GM18868 (cell line): ENCODE measurements at regions not wholly inside any gene's neighbourhood (a gene's known extent, or its start where the extent isn't known, plus 50 kb on each side); places are given as distances from the start of the nearest gene placed in this dataset.

Experiments used
- ATAC-seq: cut with Tn5 transposase; IDR thresholded peaks from one replicate; pipeline ENCODE4 v1.9.1; 2021; ENCODE audit warnings: mild to moderate bottlenecking, moderate library complexity; ENCODE audit not compliant: unreplicated experiment

DNA sequence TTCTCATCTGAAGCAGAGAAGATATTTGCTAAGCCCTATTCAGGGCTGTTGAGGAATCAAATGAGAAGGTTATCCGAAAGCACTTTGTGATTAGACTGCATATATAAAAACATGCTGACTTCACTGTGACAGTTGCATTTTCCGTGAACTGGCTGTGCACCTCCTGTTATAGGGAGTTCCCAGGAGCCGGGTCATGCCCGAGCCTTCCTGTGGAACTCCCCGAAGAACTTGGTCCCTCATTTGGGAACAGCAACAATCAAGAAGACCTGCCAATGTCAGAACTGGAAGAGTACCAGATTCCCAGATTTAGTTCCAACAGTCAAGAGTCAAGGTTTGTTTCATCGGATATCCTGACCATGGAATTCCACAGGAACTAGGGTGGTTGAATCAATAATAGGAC, 130.4 kb upstream of the RAI14 start:
- no peak for ATAC-seq

DNA sequence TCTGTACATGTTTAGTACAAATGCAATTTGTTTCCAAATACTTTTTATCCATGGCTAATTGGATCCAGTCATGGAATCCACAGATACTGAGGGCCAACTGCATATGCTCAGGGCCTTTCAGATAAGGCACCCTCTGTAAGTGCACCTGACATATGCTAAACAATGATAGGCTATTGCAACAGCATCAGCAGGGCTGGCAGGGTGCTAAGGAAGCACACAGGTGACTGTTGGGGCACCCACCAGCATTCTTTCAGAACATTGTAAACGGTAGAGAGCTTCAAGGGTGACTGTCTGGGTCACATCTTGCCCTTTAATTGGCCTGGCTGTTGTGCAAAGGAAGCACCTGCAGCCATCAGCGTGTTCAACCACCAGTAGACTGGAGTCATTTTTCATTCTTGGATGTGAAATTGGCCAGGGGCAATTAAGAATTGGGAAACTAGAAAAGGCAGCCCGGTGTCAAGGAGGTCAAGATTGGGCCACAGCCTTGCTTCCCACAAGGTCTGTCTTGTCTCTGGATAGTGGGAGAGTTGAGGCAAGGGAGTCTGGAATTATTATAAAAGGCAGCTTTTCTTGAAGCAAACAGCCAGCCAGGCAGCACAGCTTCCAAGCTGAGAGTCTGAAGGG, 129.3 kb upstream of the RAI14 start:
- ATAC-seq = no peak

GRCh38 chr5:34529581-34530331, 126.4 kb upstream of the RAI14 start:
- ATAC-seq = no peak

GRCh38 chr5:34530637-34531036, 125.5 kb upstream of the RAI14 start:
- no peak for ATAC-seq

- ATAC-seq = no peak
These were observed 124.3 kb upstream of the RAI14 start for GRCh38 chr5:34531751-34532360.

DNA sequence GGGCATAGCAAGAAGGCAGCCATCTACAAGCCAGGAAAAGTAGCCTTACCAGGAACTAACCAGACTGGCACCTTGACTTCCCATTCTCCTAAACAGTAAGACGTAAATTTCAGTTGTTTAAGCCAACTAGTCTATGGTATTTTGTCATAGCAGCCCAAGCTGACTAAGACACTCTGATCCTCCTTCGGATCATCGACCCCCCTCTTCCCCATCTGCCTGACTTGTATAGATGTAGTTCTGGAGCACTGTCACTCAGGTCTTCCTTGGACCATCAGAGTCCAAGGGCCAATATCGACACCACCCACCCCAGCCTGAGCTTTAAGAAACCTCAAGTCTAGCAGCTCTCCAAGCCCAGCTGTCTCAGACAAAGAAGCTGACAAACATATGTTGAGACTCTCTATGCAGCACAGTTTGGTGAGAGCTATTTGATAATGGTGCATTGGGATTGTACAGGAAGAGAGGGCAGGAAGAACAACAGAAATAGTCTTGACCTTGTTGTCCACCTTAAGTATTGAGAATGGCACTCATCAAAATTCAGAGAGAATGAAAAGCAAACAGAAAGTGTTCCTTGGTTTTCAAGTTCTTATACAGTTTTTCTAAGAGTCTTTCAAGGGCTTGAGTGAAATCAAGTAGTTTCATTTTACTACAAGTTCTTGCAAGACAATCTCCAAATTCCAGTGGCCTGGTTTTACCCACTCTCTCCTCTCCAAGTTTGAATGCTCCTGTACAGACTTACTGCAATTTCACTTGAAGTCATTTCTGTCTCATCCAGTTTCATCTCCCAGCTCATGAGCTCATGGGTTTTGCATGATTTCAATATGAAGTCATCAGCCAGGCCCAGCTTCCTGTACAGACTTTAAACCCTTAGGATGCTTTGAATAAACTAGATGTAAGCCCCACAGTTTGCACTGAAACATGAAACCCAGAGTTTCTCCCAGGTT, 122.3 kb upstream of the RAI14 start:
- peak; percentile 82 for ATAC-seq

GRCh38 chr5:34534523-34535103, 121.5 kb upstream of the RAI14 start:
- no peak for ATAC-seq

GRCh38 chr5:34535433-34535832, 120.7 kb upstream of the RAI14 start:
- ATAC-seq = no peak

- no peak for ATAC-seq
These were observed 120.0 kb upstream of the RAI14 start for GRCh38 chr5:34535944-34536623.

DNA sequence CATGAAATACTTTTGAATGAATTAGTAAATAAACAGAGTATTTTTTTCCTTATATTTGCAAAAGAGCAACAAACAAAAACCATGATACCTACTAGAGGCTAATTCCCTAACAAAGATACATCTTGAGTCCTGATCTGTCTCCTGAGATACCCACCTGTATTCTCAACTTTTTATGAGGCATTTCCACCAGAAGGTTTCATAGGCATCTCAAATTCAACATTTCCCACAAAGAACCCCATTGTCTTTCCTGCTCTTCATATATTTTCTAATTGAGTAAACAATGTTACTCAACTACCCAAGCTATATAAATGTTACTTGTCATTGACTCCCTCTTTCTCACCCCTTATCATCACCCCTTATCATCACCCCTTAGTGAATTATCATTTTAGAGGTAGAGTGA, 119.4 kb upstream of the RAI14 start:
- ATAC-seq = no peak

DNA sequence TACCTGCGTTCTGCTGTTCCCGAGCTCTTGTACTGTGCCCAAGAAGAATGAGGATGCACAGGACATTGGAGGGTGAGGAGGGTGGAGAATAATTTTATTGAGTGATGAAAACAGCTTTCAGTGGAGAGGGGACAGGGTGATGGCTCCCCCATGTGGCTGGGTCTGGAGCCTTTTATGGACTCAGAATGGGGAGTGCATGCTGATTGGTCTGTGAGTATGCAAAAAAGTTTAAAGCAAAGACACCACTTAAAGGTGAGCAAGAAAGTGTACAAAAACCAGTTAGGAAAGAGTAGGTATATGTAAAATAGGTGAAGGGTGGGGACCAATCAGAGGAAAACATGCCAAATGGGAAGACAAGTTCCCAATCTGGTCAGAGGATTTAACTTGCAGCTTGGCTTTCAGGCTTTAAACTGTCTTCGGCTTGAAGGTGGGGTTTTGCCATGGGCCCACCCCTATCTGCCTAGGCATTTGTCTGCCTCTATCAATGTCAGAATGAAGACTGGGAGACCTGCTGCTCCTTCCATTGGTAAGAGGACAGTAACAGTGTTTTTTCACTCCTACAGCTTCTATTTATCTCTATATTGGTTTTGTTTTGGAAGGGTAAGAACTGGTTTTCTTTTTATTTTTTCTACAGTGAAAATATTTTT, 118.0 kb upstream of the RAI14 start:
- no peak for ATAC-seq

DNA sequence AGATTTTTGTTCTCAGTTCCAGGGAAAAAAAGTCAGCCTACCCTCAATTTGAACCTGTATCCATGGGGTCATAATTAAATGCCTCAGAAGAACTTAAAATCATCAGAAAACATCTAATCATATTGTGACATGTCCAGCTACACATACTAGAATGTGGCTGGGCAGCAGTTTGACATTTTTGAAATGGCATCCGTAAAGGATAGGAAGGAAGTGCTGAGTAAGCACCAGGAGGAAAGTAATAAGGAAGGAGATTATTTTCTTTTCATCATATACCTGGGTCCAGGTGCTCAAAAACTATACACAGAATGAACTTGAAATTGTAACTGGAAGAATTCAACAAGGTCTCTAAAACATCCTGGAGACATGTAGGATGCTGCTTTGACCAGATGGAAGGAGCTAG, 116.9 kb upstream of the RAI14 start:
- ATAC-seq = no peak

- no peak for ATAC-seq
These were observed 115.1 kb upstream of the RAI14 start for GRCh38 chr5:34541067-34541466.

GRCh38 chr5:34542818-34543217, 113.3 kb upstream of the RAI14 start:
- no peak for ATAC-seq

- ATAC-seq = no peak
These were observed 112.4 kb upstream of the RAI14 start for GRCh38 chr5:34543687-34544086.

DNA sequence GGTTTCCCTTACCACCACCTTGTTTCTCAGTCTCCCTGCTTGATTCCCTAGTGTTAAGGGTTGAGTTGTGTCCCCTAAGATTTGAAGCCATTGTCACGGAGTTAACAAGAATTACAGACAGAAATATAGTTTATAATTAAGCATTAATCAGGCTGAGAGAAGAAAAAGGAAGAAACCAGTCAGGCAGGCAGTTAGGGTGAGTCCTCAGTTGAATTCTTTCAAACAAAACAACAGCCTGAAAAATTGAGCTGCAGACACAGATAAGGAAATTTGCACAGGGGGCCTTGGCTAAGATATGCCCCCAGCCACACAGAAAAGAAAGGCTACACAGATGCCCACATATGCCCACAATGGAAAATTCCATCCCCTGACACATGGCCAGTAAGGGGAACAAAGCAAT, 111.7 kb upstream of the RAI14 start:
- ATAC-seq = no peak

GRCh38 chr5:34545164-34545563, 111.0 kb upstream of the RAI14 start:
- no peak for ATAC-seq

GRCh38 chr5:34545626-34546025, 110.5 kb upstream of the RAI14 start:
- ATAC-seq = no peak

GRCh38 chr5:34547300-34548085, 108.6 kb upstream of the RAI14 start:
- ATAC-seq = no peak
